ENCODE measurements at regions not wholly inside any gene's neighbourhood (a gene's known extent, or its start where the extent isn't known, plus 50 kb on each side); places are given as distances from the start of the nearest gene placed in this dataset.

DNA sequence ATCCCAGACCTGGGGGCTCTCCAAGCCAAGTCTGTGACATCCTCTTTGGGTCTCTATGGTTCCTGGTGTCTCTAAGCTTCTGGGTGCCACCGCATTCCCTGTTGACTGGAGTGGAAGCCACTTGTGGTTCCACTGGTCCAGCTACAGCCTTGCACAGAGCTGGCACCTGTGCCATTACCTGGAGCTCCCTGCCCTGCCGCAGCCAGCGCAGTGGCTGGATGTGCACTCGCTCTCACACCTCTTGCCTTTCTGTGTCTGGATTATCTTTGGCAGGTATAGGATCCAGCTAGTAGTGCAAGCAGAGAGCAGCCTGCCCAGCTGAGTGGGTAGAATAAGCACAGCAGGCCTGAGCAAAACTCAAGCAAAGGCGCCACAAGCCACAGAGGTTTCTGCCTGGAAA is 1635.5 kb downstream of the OTOL1 start:
- intact Hi-C loops (cut with micrococcal nuclease), result no loop called here
- POLR2A ChIA-PET, result no interaction called here

DNA sequence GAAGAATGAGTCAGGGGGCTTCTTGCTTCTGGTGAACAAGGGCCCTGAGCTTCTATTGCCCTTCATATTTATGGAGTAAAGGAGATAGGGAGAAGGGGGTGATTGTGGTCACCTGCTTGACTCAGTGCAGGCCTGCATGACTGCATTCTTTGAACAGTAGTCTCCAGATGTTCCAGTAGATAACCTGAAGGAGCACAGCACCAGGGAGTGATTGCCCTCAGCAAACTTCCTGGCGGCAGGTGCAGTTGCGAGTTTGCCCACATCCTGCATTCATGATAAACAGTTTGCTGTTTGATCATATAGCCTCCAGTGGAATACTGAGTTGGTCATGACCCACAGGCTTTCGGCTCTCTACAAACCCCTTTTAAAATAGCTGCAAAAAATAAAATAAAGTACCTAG is 1632.7 kb downstream of the OTOL1 start:
- Histone ChIP-seq H3K36me3 (ENCODE audit: control insufficient read depth in 2 of 2, extremely low read depth in 1 of 2, insufficient read depth in 2 of 2, low read length in 2 of 2) (no peaks in the 10 kb centered on the region), H3K9me3 (replicated peaks; ENCODE audit: control insufficient read depth, insufficient read depth, low read length) (peaks cover 6% of the 10 kb centered on the region), H3K4me2 (ENCODE audit: insufficient read depth, low read length) (no peak overlapping the region), H3K4me1 (ENCODE audit: control insufficient read depth, extremely low read depth, insufficient read depth, low read length) (no peaks in the 10 kb centered on the region), H3K9me1 (replicated peaks; ENCODE audit: control insufficient read depth, extremely low read depth, insufficient read depth, low read length) (no peaks in the 10 kb centered on the region), H2AFZ (ENCODE audit: low read depth, low read length) (no peak overlapping the region), H3K4me3 (replicated peaks in 1 of 3; ENCODE audit: insufficient read depth in 1 of 3, low read depth in 1 of 3, low read length in 3 of 3) (no peak overlapping the region), H3K27ac (ENCODE audit: insufficient read depth, low read depth, low read length) (no peak overlapping the region), H3K79me2 (ENCODE audit: control insufficient read depth, insufficient read depth, low read length) (no peaks in the 10 kb centered on the region), H3K9ac (replicated peaks; ENCODE audit: extremely low read depth, insufficient read depth, low read length) (no peak overlapping the region), H4K20me1 (replicated peaks; ENCODE audit: control insufficient read depth, extremely low read depth, insufficient read depth, low read length) (no peaks in the 10 kb centered on the region), H3K27me3 (ENCODE audit: control insufficient read depth in 2 of 2, insufficient read depth in 2 of 2, low read length in 2 of 2) (no peaks in the 10 kb centered on the region)
- DNase-seq (ENCODE audit: low read depth, low spot score), result no peak
- FAIRE-seq, result no peak
- dilution Hi-C loops (cut with MboI; ENCODE audit: extremely low pct_ligation_motif_present, low sequenced_read_pairs), result no loop called here
- no peak for TF ChIP-seq JUN (IDR thresholded peaks at IDR 0.05; ENCODE audit: borderline replicate concordance, insufficient read depth, insufficient read length, low read depth)
- TF ChIP-seq POLR2AphosphoS5 (IDR thresholded peaks at IDR 0.05; ENCODE audit: insufficient read depth, low read depth, low read length), result no peak
- TF ChIP-seq MYC (IDR thresholded peaks at IDR 0.05; ENCODE audit: low read depth, low read length), result no peak
- TF ChIP-seq POLR2A (IDR thresholded peaks at IDR 0.05; ENCODE audit: low read depth, low read length), result no peak
- TF ChIP-seq, protein P1, sequence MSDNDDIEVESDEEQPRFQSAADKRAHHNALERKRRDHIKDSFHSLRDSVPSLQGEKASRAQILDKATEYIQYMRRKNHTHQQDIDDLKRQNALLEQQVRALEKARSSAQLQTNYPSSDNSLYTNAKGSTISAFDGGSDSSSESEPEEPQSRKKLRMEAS (IDR thresholded peaks at IDR 0.05; ENCODE audit: insufficient read depth, insufficient read length), result no peak
- CTCF ChIA-PET, result no interaction called here
- intact Hi-C loops (cut with micrococcal nuclease), result no loop called here
- no TSS peak for BruUV-seq (replicated peaks)
- POLR2A ChIA-PET, result no interaction called here

More for the DNA sequence above, 1635.5 kb downstream of the OTOL1 start:
- Histone ChIP-seq H3K9ac (replicated peaks; ENCODE audit: extremely low read depth, insufficient read depth, low read length) (no peak overlapping the region), H2AFZ (ENCODE audit: low read depth, low read length) (no peak overlapping the region), H3K27me3 (ENCODE audit: control insufficient read depth in 2 of 2, insufficient read depth in 2 of 2, low read length in 2 of 2) (no peaks in the 10 kb centered on the region), H3K4me3 (replicated peaks in 1 of 3; ENCODE audit: insufficient read depth in 1 of 3, low read depth in 1 of 3, low read length in 3 of 3) (no peak overlapping the region), H3K4me2 (ENCODE audit: insufficient read depth, low read length) (no peak overlapping the region), H3K4me1 (ENCODE audit: control insufficient read depth, extremely low read depth, insufficient read depth, low read length) (no peaks in the 10 kb centered on the region), H3K27ac (ENCODE audit: insufficient read depth, low read depth, low read length) (no peak overlapping the region), H3K79me2 (ENCODE audit: control insufficient read depth, insufficient read depth, low read length) (no peaks in the 10 kb centered on the region), H3K9me3 (replicated peaks; ENCODE audit: control insufficient read depth, insufficient read depth, low read length) (peaks cover 4% of the 10 kb centered on the region), H3K36me3 (ENCODE audit: control insufficient read depth in 2 of 2, extremely low read depth in 1 of 2, insufficient read depth in 2 of 2, low read length in 2 of 2) (no peaks in the 10 kb centered on the region), H3K9me1 (replicated peaks; ENCODE audit: control insufficient read depth, extremely low read depth, insufficient read depth, low read length) (no peaks in the 10 kb centered on the region), H4K20me1 (replicated peaks; ENCODE audit: control insufficient read depth, extremely low read depth, insufficient read depth, low read length) (no peaks in the 10 kb centered on the region)
- CTCF ChIA-PET, result no interaction called here
- dilution Hi-C loops (cut with MboI; ENCODE audit: extremely low pct_ligation_motif_present, low sequenced_read_pairs), result no loop called here
- DNase-seq (ENCODE audit: low read depth, low spot score) (no peak), FAIRE-seq (no peak)
- TF ChIP-seq POLR2AphosphoS5 (IDR thresholded peaks at IDR 0.05; ENCODE audit: insufficient read depth, low read depth, low read length) (no peak), FOS (IDR thresholded peaks at IDR 0.05; ENCODE audit: borderline replicate concordance, insufficient read depth, low read length) (no peak), MYC (IDR thresholded peaks at IDR 0.05; ENCODE audit: low read depth, low read length) (no peak)
- BruUV-seq (replicated peaks), result no TSS peak

Measured in endothelial cell of umbilical vein (primary cell).